HL-60 (cell line): ENCODE measurements at regions not wholly inside any gene's neighbourhood (a gene's known extent, or its start where the extent isn't known, plus 50 kb on each side); places are given as distances from the start of the nearest gene placed in this dataset.

Source experiments
- DNase-seq, 2 experiments: peaks; one replicate each; pipeline ENCODE4 v3.0.0-alpha.2; 2010 to 2020; ENCODE audit warnings: low read depth in 1 of 2, low spot score in 1 of 2
- H3K27ac ChIP-seq: fragments of 250-450 bp; sonication (Bioruptor Pico); replicated peaks from 2 replicates; pipeline ENCODE4 v1.5.1; 2020; ENCODE audit warnings: mild to moderate bottlenecking, moderate library complexity
- H3K27me3 ChIP-seq: fragments of 250-450 bp; sonication (Bioruptor Pico); 2 replicates; pipeline ENCODE4 v1.5.1; 2021; ENCODE audit warnings: mild to moderate bottlenecking, moderate library complexity; ENCODE audit not compliant: insufficient read depth, poor library complexity, severe bottlenecking
- H3K4me3 ChIP-seq: replicated peaks from 2 replicates; pipeline ENCODE4 v1.5.1; 2011; ENCODE audit warnings: mild to moderate bottlenecking, control low read depth, low read length; ENCODE audit not compliant: insufficient read depth
- CTCF ChIP-seq: IDR thresholded peaks from one replicate; pipeline ENCODE4 v1.5.1; 2011; ENCODE audit warnings: low read length, control low read depth, inconsistent platforms; ENCODE audit not compliant: insufficient read depth
- GABPA ChIP-seq: IDR thresholded peaks from 2 replicates; pipeline ENCODE4 v1.6.1; 2012; ENCODE audit warnings: low read depth
- POLR2AphosphoS5 ChIP-seq: IDR thresholded peaks from 2 replicates; pipeline ENCODE4 v1.6.1; 2012; ENCODE audit warnings: low read depth
- REST ChIP-seq: IDR thresholded peaks from 2 replicates; pipeline ENCODE4 v1.6.1; 2012; ENCODE audit warnings: low read depth; ENCODE audit not compliant: insufficient replicate concordance
- SPI1 ChIP-seq: IDR thresholded peaks from 2 replicates; pipeline ENCODE4 v1.6.1; 2012; ENCODE audit warnings: low read depth, mild to moderate bottlenecking, borderline replicate concordance

- TF ChIP-seq REST, result no peak
- TF ChIP-seq POLR2AphosphoS5, result no peak
- TF ChIP-seq GABPA, result no peak
- no peak for TF ChIP-seq SPI1
- no peak for TF ChIP-seq CTCF
Observed at GRCh38 chr4:104591510-104591911, 96.8 kb upstream of the CXXC4 start.

GRCh38 chr4:104592183-104592582 is 97.5 kb upstream of the CXXC4 start:
- no peak overlapping the region for H3K27ac ChIP-seq
- no peak overlapping the region for H3K4me3 ChIP-seq
- no peak for DNase-seq
- TF ChIP-seq SPI1 (no peak), CTCF (no peak), REST (no peak), GABPA (no peak), POLR2AphosphoS5 (no peak)
- H3K27me3 ChIP-seq, result no peaks in the 10 kb centered on the region

More at GRCh38 chr4:104591510-104591911, 96.8 kb upstream of the CXXC4 start:
- DNase-seq, result no peak
- H3K27me3 ChIP-seq, result peaks cover 2% of the 10 kb centered on the region
- H3K4me3 ChIP-seq, result no peak overlapping the region
- no peak overlapping the region for H3K27ac ChIP-seq

- DNase-seq, result no peak
- H3K4me3 ChIP-seq, result no peak overlapping the region
- H3K27ac ChIP-seq, result no peak overlapping the region
Observed at GRCh38 chr4:104593019-104593418, 98.3 kb upstream of the CXXC4 start.

GRCh38 chr4:104596189-104596588 is 101.5 kb upstream of the CXXC4 start:
- H3K4me3 ChIP-seq, result no peak overlapping the region
- H3K27ac ChIP-seq, result no peak overlapping the region
- TF ChIP-seq CTCF (no peak), GABPA (no peak), POLR2AphosphoS5 (no peak)
- H3K27me3 ChIP-seq, result no peaks in the 10 kb centered on the region
- DNase-seq, result no peak

More at GRCh38 chr4:104593019-104593418, 98.3 kb upstream of the CXXC4 start:
- peak; percentile 10; the same call in 1 of the 2 replicates for TF ChIP-seq SPI1
- TF ChIP-seq GABPA, result no peak
- no peaks in the 10 kb centered on the region for H3K27me3 ChIP-seq
